Thyroid gland (tissue), 4 donors: ENCODE measurements at regions not wholly inside any gene's neighbourhood (a gene's known extent, or its start where the extent isn't known, plus 50 kb on each side); places are given as distances from the start of the nearest gene placed in this dataset.

Experiments
- DNase-seq, 2 donors: peaks; one replicate each; pipeline ENCODE4 v3.0.0-alpha.2; 2019
- H3K27ac ChIP-seq, 3 donors: fragments of 200-600 bp; sonication (generic); 1 replicate in 2 of 3; 2 replicates in 1 of 3; pipeline ENCODE4 v1.5.1; 2016 to 2019; ENCODE audit warnings: mild to moderate bottlenecking in 1 of 3, moderate library complexity in 1 of 3
- H3K27me3 ChIP-seq: fragments of 200-600 bp; sonication (generic); one replicate; pipeline ENCODE4 v1.5.1; 2019
- H3K36me3 ChIP-seq, 2 donors: fragments of 200-600 bp; sonication (generic); one replicate each; pipeline ENCODE4 v1.5.1; 2016 to 2019
- H3K4me1 ChIP-seq, 2 donors: fragments of 200-600 bp; sonication (generic); one replicate each; pipeline ENCODE4 v1.5.1; 2017 to 2019
- H3K4me3 ChIP-seq, 3 donors: fragments of 200-600 bp; sonication (generic); replicated peaks in 1 of 3; 1 replicate in 2 of 3; 2 replicates in 1 of 3; pipeline ENCODE4 v1.5.1; 2016; ENCODE audit warnings: mild to moderate bottlenecking in 1 of 3
- H3K9me3 ChIP-seq: fragments of 200-600 bp; sonication (generic); one replicate; pipeline ENCODE4 v1.5.1; 2017
- POLR2A ChIP-seq, 2 donors: fragments of 450-650 bp; IDR thresholded peaks; one replicate each; pipeline ENCODE4 v1.6.1; 2017; ENCODE audit warnings: antibody characterized with exemption in 2 of 2, mild to moderate bottlenecking in 2 of 2, moderate library complexity in 1 of 2
- WGBS, 2 donors: methylation state at CpG; one replicate each; pipeline ENCODE4 v1.1.5; 2017; 5-methylcytosine and 5-hydroxymethylcytosine counted together
- intact Hi-C: fragments of 100-400 bp; cut with DNase I; formaldehyde crosslinking; loops from one replicate; pipeline ENCODE4 v1.15.1; 2023
- TF ChIP-seq, protein P1 (sequence below), 6 experiments: fragments of 200-600 bp in 3 of 6; fragments of 450-650 bp in 3 of 6; sonication (generic) in 3 of 6; IDR thresholded peaks; one replicate each; pipeline ENCODE4 v1.5.1; 2016 to 2019; ENCODE audit warnings: antibody characterized with exemption in 6 of 6, mild to moderate bottlenecking in 2 of 6, inconsistent platforms in 1 of 6, moderate library complexity in 1 of 6

- no peaks in the 10 kb centered on the region for H3K36me3 ChIP-seq
- H3K9me3 ChIP-seq: no peaks in the 10 kb centered on the region
- H3K27me3 ChIP-seq: no peaks in the 10 kb centered on the region
- H3K4me1 ChIP-seq: no peaks in the 10 kb centered on the region
- H3K4me3 ChIP-seq: no peak overlapping the region
- TF ChIP-seq, protein P1, sequence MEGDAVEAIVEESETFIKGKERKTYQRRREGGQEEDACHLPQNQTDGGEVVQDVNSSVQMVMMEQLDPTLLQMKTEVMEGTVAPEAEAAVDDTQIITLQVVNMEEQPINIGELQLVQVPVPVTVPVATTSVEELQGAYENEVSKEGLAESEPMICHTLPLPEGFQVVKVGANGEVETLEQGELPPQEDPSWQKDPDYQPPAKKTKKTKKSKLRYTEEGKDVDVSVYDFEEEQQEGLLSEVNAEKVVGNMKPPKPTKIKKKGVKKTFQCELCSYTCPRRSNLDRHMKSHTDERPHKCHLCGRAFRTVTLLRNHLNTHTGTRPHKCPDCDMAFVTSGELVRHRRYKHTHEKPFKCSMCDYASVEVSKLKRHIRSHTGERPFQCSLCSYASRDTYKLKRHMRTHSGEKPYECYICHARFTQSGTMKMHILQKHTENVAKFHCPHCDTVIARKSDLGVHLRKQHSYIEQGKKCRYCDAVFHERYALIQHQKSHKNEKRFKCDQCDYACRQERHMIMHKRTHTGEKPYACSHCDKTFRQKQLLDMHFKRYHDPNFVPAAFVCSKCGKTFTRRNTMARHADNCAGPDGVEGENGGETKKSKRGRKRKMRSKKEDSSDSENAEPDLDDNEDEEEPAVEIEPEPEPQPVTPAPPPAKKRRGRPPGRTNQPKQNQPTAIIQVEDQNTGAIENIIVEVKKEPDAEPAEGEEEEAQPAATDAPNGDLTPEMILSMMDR (IDR thresholded peaks at IDR 0.05): no peak
- no peak for TF ChIP-seq POLR2A (IDR thresholded peaks at IDR 0.05)
- no peak overlapping the region for H3K27ac ChIP-seq
- WGBS, 2 donors: 96 to 98% methylated on average over 6 of the region's 6 CpGs
- no peak for DNase-seq
- intact Hi-C loops: no loop called here
Measured at GRCh38 chr15:98203872-98204660, 243.6 kb downstream of the ARRDC4 start.

- Histone ChIP-seq H3K4me3 (no peak overlapping the region), H3K4me1 (no peaks in the 10 kb centered on the region), H3K9me3 (no peaks in the 10 kb centered on the region), H3K27me3 (no peaks in the 10 kb centered on the region), H3K36me3 (no peaks in the 10 kb centered on the region), H3K27ac (no peak overlapping the region)
- intact Hi-C loops: no loop called here
- DNase-seq: no peak
- WGBS, 2 donors: 86% methylated on average over 4 of the region's 4 CpGs
- TF ChIP-seq, protein P1 (IDR thresholded peaks at IDR 0.05): no peak
- TF ChIP-seq POLR2A (IDR thresholded peaks at IDR 0.05): no peak
Measured at GRCh38 chr15:98207928-98208327, 247.4 kb downstream of the ARRDC4 start.

DNA sequence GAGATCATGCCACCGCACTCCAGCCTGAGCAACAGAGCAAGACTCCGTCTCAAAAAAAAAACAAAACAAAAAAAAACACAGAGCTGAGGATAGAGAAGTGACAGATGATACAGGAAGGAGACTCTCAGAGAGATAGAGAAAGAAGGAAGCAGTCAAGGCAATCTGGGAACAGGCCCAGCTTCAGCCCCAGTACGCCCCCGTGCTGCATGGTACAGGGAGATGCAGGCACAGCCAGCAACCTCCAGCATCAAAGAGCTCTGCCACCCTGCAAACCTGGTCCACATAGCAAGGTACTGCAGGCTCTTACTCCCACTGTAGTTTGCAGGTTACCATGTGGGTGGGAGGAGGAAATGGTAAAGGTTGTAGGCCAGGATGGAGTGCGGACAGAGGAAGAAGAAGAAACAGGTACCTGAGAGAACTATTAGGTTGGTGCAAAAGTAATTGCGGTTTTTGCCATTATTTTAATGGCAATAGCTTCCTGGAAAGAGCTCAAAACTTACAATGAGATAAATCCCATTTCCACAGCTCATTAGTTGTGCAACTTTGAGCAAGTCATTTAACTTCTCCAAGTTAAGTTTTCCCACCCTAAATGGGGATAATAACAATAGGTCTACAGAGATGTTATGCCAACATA lies 253.0 kb downstream of the ARRDC4 start:
- no peaks in the 10 kb centered on the region for H3K27me3 ChIP-seq
- WGBS, 2 donors: 86 to 87% methylated on average over 6 of the region's 6 CpGs
- H3K4me3 ChIP-seq: no peak overlapping the region
- H3K36me3 ChIP-seq: no peaks in the 10 kb centered on the region
- intact Hi-C loops: no loop called here
- no peak for DNase-seq
- H3K27ac ChIP-seq: no peak overlapping the region
- TF ChIP-seq, protein P1 (IDR thresholded peaks at IDR 0.05): no peak
- TF ChIP-seq POLR2A (IDR thresholded peaks at IDR 0.05): no peak
- no peaks in the 10 kb centered on the region for H3K9me3 ChIP-seq
- H3K4me1 ChIP-seq: no peaks in the 10 kb centered on the region

DNA sequence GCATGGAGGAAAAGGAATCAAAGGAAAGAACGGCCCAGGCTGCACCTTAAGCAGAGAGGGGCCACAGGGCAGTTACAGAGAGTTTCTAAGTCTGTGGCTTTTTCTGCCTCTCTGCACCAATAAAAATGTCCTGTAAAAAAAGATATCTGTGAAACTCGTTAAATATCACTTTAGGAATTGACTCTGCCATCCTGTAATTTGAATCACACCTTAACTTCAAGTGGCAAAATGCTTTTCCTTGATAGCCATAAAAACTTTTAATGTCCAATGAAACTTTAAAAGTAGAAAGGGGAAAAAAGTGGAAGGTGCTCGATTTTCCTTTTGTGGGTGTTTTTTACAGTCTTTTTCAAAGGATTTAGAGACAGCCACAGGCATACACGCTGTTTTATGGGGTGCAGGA lies 255.7 kb downstream of the ARRDC4 start:
- WGBS, 2 donors: 80 to 81% methylated on average over 4 of the region's 4 CpGs
- TF ChIP-seq, protein P1 (IDR thresholded peaks at IDR 0.05): no peak
- no peak for TF ChIP-seq POLR2A (IDR thresholded peaks at IDR 0.05)

GRCh38 chr15:98217356-98217755 lies 256.9 kb downstream of the ARRDC4 start:
- no peaks in the 10 kb centered on the region for H3K9me3 ChIP-seq
- H3K4me1 ChIP-seq: no peaks in the 10 kb centered on the region
- intact Hi-C loops: no loop called here
- no peak for DNase-seq
- WGBS, 2 donors: 81 to 86% methylated on average over 6 of the region's 6 CpGs
- H3K36me3 ChIP-seq: no peaks in the 10 kb centered on the region
- H3K4me3 ChIP-seq: no peak overlapping the region
- H3K27me3 ChIP-seq: no peaks in the 10 kb centered on the region
- H3K27ac ChIP-seq: no peak overlapping the region
- TF ChIP-seq, protein P1 (IDR thresholded peaks at IDR 0.05): no peak
- no peak for TF ChIP-seq POLR2A (IDR thresholded peaks at IDR 0.05)

More for the DNA sequence above, 255.7 kb downstream of the ARRDC4 start:
- no peaks in the 10 kb centered on the region for H3K27me3 ChIP-seq
- H3K4me3 ChIP-seq: no peak overlapping the region
- no peaks in the 10 kb centered on the region for H3K9me3 ChIP-seq
- no peak overlapping the region for H3K27ac ChIP-seq
- no peaks in the 10 kb centered on the region for H3K36me3 ChIP-seq
- no peaks in the 10 kb centered on the region for H3K4me1 ChIP-seq
- intact Hi-C loops: no loop called here
- DNase-seq: no peak
